ENCODE measurements at regions not wholly inside any gene's neighbourhood (a gene's known extent, or its start where the extent isn't known, plus 50 kb on each side); places are given as distances from the start of the nearest gene placed in this dataset.

DNA sequence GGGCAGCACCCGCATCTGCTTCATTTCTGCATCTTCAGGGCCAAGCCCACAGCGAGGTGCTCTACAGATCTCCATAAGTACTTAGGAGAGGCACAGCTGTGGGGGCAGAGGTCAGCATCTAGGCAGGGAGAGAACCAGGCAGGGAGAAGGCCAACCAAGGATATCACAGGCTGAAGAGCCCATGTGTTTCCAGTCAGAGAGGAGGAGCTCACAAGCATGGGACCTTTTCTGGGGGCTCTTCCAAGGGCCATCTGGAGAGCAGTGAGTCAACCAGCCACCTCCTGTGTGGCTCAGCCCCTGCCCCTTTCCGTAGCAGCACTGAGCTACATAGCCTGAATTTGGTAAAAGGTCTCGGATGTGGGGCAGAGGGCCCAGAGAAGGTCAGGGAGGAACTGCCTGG lies 78.5 kb downstream of the ARL6IP4 start:
- H3K9me3 ChIP-seq (ENCODE audit: control insufficient read depth, low read length), result no peaks in the 10 kb centered on the region
- H3K4me1 ChIP-seq (ENCODE audit: control insufficient read depth, insufficient read depth, low read length), result peaks cover 46% of the 10 kb centered on the region
- H3K27me3 ChIP-seq (replicated peaks; ENCODE audit: control insufficient read depth, insufficient read depth, low read length), result no peaks in the 10 kb centered on the region
- DNase-seq (ENCODE audit: low read depth), result peak; percentile 10
- no peak overlapping the region for H3K4me3 ChIP-seq (ENCODE audit: low read length)
- H3K9ac ChIP-seq (ENCODE audit: low read length), result no peak overlapping the region
- H3K36me3 ChIP-seq (ENCODE audit: control insufficient read depth, insufficient read depth, low read length, severe bottlenecking), result no peaks in the 10 kb centered on the region

DNA sequence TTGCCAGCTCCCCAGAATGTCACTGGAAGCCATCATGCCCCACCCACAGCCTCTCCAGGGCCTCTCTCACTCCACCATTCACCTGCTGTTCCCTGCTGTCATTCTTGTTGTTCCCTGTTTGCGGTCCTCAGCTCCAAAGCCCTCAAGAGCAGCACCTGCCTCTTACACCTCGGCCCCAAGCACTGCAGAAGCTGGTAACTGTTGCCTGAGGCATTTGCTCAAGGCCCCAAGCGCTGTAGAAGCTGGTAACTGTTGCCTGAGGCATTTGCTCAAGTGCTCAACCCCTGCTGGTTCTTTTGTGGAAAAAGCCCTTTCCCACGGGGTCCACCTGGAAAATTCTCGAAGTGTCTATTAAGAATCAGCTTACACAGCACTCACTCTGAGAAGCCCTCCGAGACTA lies 78.0 kb downstream of the ARL6IP4 start:
- Histone ChIP-seq H3K27me3 (replicated peaks; ENCODE audit: control insufficient read depth, insufficient read depth, low read length) (no peaks in the 10 kb centered on the region), H3K36me3 (ENCODE audit: control insufficient read depth, insufficient read depth, low read length, severe bottlenecking) (no peaks in the 10 kb centered on the region), H3K9ac (ENCODE audit: low read length) (no peak overlapping the region), H3K4me1 (ENCODE audit: control insufficient read depth, insufficient read depth, low read length) (peaks cover 41% of the 10 kb centered on the region), H3K4me3 (ENCODE audit: low read length) (no peak overlapping the region), H3K9me3 (ENCODE audit: control insufficient read depth, low read length) (no peaks in the 10 kb centered on the region)
- no peak for DNase-seq (ENCODE audit: low read depth)

DNA sequence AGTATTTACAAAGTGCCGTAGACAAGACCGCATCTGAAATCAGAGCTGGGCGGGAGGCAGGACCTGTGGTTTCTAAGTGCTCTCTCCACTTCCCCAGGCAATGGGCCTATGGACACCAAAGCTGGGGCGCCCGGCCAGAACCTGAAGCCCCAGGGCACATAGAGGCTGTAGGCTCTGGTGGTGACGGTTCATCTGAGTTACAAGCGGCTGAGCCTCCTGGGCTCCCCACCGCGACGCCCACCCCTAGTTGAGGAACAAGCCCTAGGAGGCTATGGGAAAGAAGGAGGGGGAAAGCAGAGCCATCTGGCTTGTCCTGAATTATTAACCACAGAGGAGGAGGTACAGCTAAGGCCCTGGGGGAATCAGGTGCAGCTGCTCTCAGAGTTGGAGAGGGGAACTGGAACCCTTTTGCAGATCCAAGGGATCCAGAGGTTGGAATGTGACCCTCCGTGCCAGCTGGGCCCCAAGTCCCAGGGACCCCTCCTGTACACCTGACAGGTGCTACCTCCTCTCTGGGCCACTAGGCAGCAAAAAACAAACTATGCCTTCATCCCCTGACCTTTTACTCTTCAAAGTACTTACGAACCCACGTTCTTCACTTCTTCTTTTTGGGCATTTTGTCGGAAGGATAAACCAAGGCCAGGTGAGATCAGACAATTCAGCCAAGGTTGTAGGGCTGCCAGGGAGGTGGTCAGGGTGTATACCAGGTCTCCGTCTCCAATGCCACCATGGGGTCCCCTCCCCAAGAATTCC lies 77.2 kb downstream of the ARL6IP4 start:
- no peaks in the 10 kb centered on the region for H3K27me3 ChIP-seq (replicated peaks; ENCODE audit: control insufficient read depth, insufficient read depth, low read length)
- no peak for DNase-seq (ENCODE audit: low read depth)
- H3K9ac ChIP-seq (ENCODE audit: low read length), result no peak overlapping the region
- H3K4me3 ChIP-seq (ENCODE audit: low read length), result no peak overlapping the region
- peaks cover 33% of the 10 kb centered on the region for H3K4me1 ChIP-seq (ENCODE audit: control insufficient read depth, insufficient read depth, low read length)
- H3K36me3 ChIP-seq (ENCODE audit: control insufficient read depth, insufficient read depth, low read length, severe bottlenecking), result no peaks in the 10 kb centered on the region
- no peaks in the 10 kb centered on the region for H3K9me3 ChIP-seq (ENCODE audit: control insufficient read depth, low read length)

DNA sequence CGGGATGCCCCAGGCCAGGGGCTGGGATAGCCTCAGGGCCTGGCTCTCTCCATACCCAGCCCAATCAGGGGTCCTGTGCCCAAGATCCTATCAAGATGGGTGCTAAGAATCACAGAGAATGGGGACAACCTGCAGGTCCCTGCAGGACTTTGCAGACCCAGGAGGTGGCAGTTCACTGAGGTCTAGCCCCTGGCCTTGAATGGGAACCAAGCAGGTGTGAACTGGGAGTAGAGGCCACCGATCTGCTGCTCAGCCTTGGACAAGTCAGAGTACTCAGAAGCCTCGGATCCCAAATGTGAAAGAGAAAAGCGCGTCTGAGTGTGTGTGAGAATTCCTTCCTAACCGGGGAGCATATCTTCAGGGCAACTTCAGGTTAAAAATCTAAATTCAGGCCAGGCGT lies 76.2 kb downstream of the ARL6IP4 start:
- no peak for DNase-seq (ENCODE audit: low read depth)
- Histone ChIP-seq H3K27me3 (replicated peaks; ENCODE audit: control insufficient read depth, insufficient read depth, low read length) (no peaks in the 10 kb centered on the region), H3K4me3 (ENCODE audit: low read length) (no peak overlapping the region), H3K36me3 (ENCODE audit: control insufficient read depth, insufficient read depth, low read length, severe bottlenecking) (no peaks in the 10 kb centered on the region), H3K9ac (ENCODE audit: low read length) (no peak overlapping the region), H3K9me3 (ENCODE audit: control insufficient read depth, low read length) (no peaks in the 10 kb centered on the region), H3K4me1 (ENCODE audit: control insufficient read depth, insufficient read depth, low read length) (peaks cover 24% of the 10 kb centered on the region)

GRCh38 chr12:123056053-123056452 lies 75.6 kb downstream of the ARL6IP4 start:
- peak; percentile 6 for DNase-seq (ENCODE audit: low read depth)
- no peak overlapping the region for H3K4me3 ChIP-seq (ENCODE audit: low read length)

DNA sequence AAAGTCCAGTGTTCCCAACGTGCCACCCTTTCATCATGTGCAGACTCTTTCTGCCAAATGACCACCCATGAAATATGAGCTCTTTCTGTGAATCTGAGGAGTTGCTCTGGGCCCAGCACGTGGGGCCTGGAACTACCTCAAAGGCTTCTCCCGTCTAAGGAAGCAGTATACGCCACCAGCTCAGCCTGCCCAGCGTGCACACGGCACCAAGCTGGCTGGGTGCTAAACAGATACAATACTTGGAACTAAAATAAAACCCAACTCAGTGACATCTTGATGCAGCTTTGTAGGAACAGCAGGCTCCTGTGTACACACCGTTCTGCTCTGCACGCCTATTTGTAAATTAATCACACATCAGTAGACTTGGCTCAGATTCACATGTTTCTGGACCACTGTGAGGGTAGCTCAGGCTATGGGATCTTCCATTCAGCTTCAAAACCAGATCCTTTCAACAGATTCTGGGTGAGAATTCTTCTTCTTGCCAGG lies 74.8 kb downstream of the ARL6IP4 start:
- DNase-seq (ENCODE audit: low read depth), result no peak
- Histone ChIP-seq H3K36me3 (ENCODE audit: control insufficient read depth, insufficient read depth, low read length, severe bottlenecking) (no peaks in the 10 kb centered on the region), H3K4me3 (ENCODE audit: low read length) (no peak overlapping the region), H3K27me3 (replicated peaks; ENCODE audit: control insufficient read depth, insufficient read depth, low read length) (no peaks in the 10 kb centered on the region), H3K9me3 (ENCODE audit: control insufficient read depth, low read length) (no peaks in the 10 kb centered on the region), H3K4me1 (ENCODE audit: control insufficient read depth, insufficient read depth, low read length) (peaks cover 36% of the 10 kb centered on the region), H3K9ac (ENCODE audit: low read length) (no peak overlapping the region)

More at GRCh38 chr12:123056053-123056452, 75.6 kb downstream of the ARL6IP4 start:
- Histone ChIP-seq H3K9me3 (ENCODE audit: control insufficient read depth, low read length) (no peaks in the 10 kb centered on the region), H3K36me3 (ENCODE audit: control insufficient read depth, insufficient read depth, low read length, severe bottlenecking) (no peaks in the 10 kb centered on the region), H3K27me3 (replicated peaks; ENCODE audit: control insufficient read depth, insufficient read depth, low read length) (no peaks in the 10 kb centered on the region), H3K9ac (ENCODE audit: low read length) (no peak overlapping the region), H3K4me1 (ENCODE audit: control insufficient read depth, insufficient read depth, low read length) (peaks cover 29% of the 10 kb centered on the region)

- Histone ChIP-seq H3K4me3 (ENCODE audit: low read length) (no peak overlapping the region), H3K36me3 (ENCODE audit: control insufficient read depth, insufficient read depth, low read length, severe bottlenecking) (no peaks in the 10 kb centered on the region), H3K4me1 (ENCODE audit: control insufficient read depth, insufficient read depth, low read length) (peaks cover 39% of the 10 kb centered on the region), H3K9ac (ENCODE audit: low read length) (no peak overlapping the region), H3K27me3 (replicated peaks; ENCODE audit: control insufficient read depth, insufficient read depth, low read length) (no peaks in the 10 kb centered on the region), H3K9me3 (ENCODE audit: control insufficient read depth, low read length) (no peaks in the 10 kb centered on the region)
- DNase-seq (ENCODE audit: low read depth), result no peak
Measured at GRCh38 chr12:123054371-123054770, 73.9 kb downstream of the ARL6IP4 start.

DNA sequence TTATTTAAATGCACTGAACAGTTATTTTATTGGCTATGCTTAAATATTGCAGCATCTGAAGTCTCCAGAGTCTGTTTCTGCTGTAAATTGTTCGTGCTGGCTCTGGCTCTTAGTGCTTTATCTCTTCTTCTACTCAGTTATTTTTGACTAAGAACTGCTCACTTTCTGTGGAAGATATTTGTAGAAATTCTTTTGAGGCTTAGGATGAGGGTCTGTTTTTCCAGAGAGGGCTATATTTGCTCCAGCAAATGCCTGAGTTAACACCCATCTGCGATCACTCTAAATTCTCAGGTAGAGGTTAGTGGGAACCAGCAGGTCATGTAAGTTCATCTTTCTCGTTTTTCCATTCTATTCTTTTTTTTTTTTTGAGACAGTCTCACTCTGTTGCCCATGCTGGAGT lies 71.1 kb downstream of the ARL6IP4 start:
- H3K4me1 ChIP-seq (ENCODE audit: control insufficient read depth, insufficient read depth, low read length), result peaks cover 30% of the 10 kb centered on the region
- H3K4me3 ChIP-seq (ENCODE audit: low read length), result no peak overlapping the region
- no peaks in the 10 kb centered on the region for H3K27me3 ChIP-seq (replicated peaks; ENCODE audit: control insufficient read depth, insufficient read depth, low read length)
- H3K36me3 ChIP-seq (ENCODE audit: control insufficient read depth, insufficient read depth, low read length, severe bottlenecking), result no peaks in the 10 kb centered on the region
- H3K9me3 ChIP-seq (ENCODE audit: control insufficient read depth, low read length), result no peaks in the 10 kb centered on the region
- H3K9ac ChIP-seq (ENCODE audit: low read length), result no peak overlapping the region
- DNase-seq (ENCODE audit: low read depth), result no peak

GRCh38 chr12:123050913-123051312 lies 70.4 kb downstream of the ARL6IP4 start:
- peaks cover 30% of the 10 kb centered on the region for H3K4me1 ChIP-seq (ENCODE audit: control insufficient read depth, insufficient read depth, low read length)
- H3K27me3 ChIP-seq (replicated peaks; ENCODE audit: control insufficient read depth, insufficient read depth, low read length), result no peaks in the 10 kb centered on the region
- DNase-seq (ENCODE audit: low read depth), result no peak
- H3K36me3 ChIP-seq (ENCODE audit: control insufficient read depth, insufficient read depth, low read length, severe bottlenecking), result no peaks in the 10 kb centered on the region
- H3K4me3 ChIP-seq (ENCODE audit: low read length), result no peak overlapping the region
- no peaks in the 10 kb centered on the region for H3K9me3 ChIP-seq (ENCODE audit: control insufficient read depth, low read length)
- H3K9ac ChIP-seq (ENCODE audit: low read length), result no peak overlapping the region

GRCh38 chr12:123050331-123050831 lies 69.9 kb downstream of the ARL6IP4 start:
- no peaks in the 10 kb centered on the region for H3K27me3 ChIP-seq (replicated peaks; ENCODE audit: control insufficient read depth, insufficient read depth, low read length)
- peak; percentile 41 for DNase-seq (ENCODE audit: low read depth)
- peaks cover 29% of the 10 kb centered on the region for H3K4me1 ChIP-seq (ENCODE audit: control insufficient read depth, insufficient read depth, low read length)
- no peak overlapping the region for H3K4me3 ChIP-seq (ENCODE audit: low read length)
- H3K9me3 ChIP-seq (ENCODE audit: control insufficient read depth, low read length), result no peaks in the 10 kb centered on the region
- H3K36me3 ChIP-seq (ENCODE audit: control insufficient read depth, insufficient read depth, low read length, severe bottlenecking), result no peaks in the 10 kb centered on the region
- no peak overlapping the region for H3K9ac ChIP-seq (ENCODE audit: low read length)

GRCh38 chr12:123049398-123050240 lies 69.1 kb downstream of the ARL6IP4 start:
- Histone ChIP-seq H3K27me3 (replicated peaks; ENCODE audit: control insufficient read depth, insufficient read depth, low read length) (no peaks in the 10 kb centered on the region), H3K4me1 (ENCODE audit: control insufficient read depth, insufficient read depth, low read length) (peaks cover 29% of the 10 kb centered on the region), H3K36me3 (ENCODE audit: control insufficient read depth, insufficient read depth, low read length, severe bottlenecking) (no peaks in the 10 kb centered on the region), H3K9me3 (ENCODE audit: control insufficient read depth, low read length) (no peaks in the 10 kb centered on the region), H3K4me3 (ENCODE audit: low read length) (no peak overlapping the region), H3K9ac (ENCODE audit: low read length) (no peak overlapping the region)
- no peak for DNase-seq (ENCODE audit: low read depth)

Measured in adipocyte (in vitro differentiated cells).